ENCODE measurements at regions not wholly inside any gene's neighbourhood (a gene's known extent, or its start where the extent isn't known, plus 50 kb on each side); places are given as distances from the start of the nearest gene placed in this dataset.

- TF ChIP-seq POLR2A (IDR thresholded peaks at IDR 0.05) (no peak), CTCF (IDR thresholded peaks at IDR 0.05) (no peak)
Measured at GRCh38 chr2:126769118-126769517, 113.2 kb downstream of the GYPC start.
